Stimulated activated CD8-positive, alpha-beta memory T cell treated with anti-CD3 and anti-CD28 coated beads, Interleukin-2, amount 100 ng/mL, for 48 hours (primary cell): ENCODE measurements at regions not wholly inside any gene's neighbourhood (a gene's known extent, or its start where the extent isn't known, plus 50 kb on each side); places are given as distances from the start of the nearest gene placed in this dataset.

Experiments
- DNase-seq, 2 donors: peaks; one replicate each; pipeline ENCODE4 v3.0.0-alpha.2; 2020; ENCODE audit warnings: low read depth in 2 of 2

- no peak for DNase-seq
These were observed 413.3 kb downstream of the MID1IP1 start for GRCh38 chrX:39214387-39215126.

DNA sequence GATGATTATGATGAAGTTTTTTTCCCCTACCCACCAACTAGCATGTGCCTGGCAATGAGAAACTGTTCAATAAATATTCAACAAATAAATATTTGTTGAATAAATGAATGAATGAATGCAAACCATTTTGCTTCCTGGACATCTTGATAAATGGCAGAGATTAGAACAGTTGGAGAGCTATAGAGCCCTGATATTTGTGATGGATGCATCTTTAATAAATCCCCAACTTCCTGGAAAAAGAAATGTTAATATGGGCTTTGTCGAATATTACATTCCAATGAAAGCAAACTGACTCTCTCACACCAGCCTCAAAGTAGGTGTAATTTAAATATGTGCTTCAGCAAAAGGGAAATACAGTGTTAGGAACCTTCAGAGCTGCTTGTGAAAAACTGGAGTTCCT, 419.7 kb downstream of the MID1IP1 start:
- no peak for DNase-seq

DNA sequence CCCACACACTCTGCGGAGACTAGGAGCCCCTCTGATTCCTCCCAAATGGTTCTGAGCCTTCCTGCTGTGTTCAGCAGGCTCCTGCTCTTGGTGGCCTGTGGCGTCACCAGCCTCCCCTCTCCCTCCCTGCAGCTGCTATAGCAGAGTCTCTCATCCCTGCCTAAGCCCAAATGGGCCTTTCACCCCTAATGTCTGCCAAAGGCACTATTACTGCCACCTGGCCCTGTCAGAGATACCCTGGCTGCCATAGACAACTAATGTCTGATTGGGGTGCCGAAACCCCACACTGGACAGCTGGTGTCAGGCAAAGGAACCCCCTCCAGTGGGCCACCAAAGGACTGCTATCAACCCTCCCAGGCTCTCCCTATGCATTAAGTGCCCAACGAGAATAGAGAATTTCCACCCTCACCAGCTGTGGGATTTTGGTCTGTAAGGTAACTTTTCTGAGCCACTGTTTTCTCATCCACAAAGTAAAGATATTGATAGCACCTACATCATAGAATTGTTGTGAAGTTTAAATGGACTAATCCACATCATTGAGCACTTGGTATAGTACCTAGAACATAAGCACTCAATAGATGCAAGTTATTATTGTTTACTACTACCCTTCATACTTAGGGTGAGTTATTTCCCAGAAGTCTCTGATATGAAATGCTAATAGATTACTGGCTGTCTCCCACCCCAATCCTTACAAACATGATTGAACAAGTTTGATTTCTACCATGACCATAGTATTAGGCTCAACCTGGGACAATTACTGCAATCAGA, 421.3 kb downstream of the MID1IP1 start:
- DNase-seq, result no peak

- no peak for DNase-seq
These were observed 425.0 kb downstream of the MID1IP1 start for GRCh38 chrX:39226251-39226650.

DNA sequence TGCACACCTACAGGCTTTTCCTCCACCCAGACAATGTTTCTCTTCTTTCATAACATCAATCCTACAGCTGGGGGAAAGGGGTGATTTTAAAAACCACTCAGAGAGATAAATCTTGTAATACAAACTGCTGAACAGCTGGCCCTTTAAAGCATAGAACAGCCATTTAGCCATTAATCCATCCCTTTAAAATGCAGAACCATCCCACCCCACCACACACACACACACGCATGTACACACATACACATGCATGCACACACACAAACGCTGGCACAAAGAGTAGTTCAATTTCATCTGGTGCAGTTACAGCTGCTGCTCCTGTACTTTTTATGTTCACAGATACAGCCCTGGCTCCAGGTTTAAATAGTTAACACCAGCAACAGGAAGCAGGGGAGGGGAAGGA, 426.1 kb downstream of the MID1IP1 start:
- no peak for DNase-seq

- DNase-seq, result no peak
These were observed 436.7 kb downstream of the MID1IP1 start for GRCh38 chrX:39238006-39238405.

GRCh38 chrX:39242187-39242586, 440.9 kb downstream of the MID1IP1 start:
- DNase-seq, result no peak

- no peak for DNase-seq
These were observed 442.9 kb downstream of the MID1IP1 start for GRCh38 chrX:39244147-39244546.

DNA sequence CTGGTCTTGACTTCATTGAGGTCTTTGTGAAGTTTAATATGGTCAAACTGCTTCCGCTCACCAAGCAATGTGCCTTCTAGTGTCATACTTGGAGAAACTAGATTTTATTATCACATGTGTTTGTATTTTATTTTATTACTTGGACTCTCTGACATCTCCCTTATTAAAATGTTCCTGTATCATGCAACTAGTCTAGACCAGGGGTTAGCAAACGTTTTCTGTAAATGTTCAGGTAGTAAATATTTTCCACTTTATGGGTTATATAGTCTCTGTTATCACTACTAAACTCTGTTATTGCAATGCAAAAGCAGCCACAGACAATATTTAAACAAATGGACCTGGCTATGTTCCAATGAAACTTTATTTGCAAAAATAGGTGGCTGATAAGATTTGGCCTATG, 443.8 kb downstream of the MID1IP1 start:
- no peak for DNase-seq

DNA sequence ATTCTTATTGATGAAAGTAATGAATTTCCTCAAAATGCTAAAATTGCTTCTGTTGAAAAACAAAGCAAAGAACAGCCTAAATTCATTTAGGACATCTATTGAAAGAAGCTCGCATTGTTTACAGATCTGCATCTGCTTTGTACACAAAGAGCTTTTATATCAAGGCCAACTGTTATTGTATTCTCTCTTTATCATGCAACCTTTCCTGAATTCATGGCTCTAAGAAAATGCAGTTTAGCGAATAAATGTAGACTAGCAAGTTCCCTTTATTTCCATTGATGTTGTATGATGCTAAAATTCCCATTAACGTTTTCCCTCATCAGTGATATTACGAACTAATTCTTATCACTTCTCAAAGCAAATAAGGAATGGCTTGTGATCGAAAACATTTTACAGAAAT, 446.3 kb downstream of the MID1IP1 start:
- DNase-seq, result no peak

- DNase-seq, result no peak
These were observed 447.1 kb downstream of the MID1IP1 start for GRCh38 chrX:39248330-39248729.

DNA sequence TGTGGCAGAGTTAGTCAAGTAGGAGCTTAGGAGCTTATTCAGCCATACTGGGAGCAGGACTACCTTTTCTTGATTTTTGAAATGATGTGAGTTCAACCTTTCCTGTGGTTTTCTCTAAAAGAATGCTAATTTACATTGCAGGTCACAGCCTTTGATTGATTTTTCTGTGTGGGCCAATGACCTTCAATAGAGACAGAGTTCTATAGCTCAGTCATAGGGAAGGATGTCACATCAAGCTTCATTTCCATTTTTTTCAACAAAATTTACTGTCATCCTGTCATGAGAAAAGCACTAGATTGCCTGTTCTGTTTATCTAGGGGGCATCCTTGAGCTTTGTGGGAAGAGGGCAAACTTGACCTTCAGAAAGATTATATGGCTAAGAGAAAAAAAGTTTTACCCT, 448.7 kb downstream of the MID1IP1 start:
- DNase-seq, result no peak

DNA sequence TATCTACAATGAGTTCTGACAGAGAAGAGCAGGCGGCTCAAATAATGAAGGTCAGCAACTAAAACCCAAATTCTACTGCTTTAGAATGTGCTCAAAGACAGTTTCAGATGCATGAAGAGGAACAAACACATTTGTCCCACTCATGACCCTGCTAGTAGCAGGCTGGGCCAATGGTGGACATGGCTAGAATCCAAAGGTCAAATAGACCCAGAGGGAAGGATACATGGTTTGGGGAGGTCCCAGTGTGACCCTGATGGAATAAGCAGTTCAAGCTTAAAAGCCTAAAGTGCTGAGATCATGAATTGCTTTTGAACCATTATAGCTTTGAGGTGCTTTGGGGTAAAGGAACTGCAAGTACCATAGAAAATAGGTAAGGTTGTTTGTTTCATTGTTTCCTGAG, 450.7 kb downstream of the MID1IP1 start:
- DNase-seq, result no peak

- DNase-seq, result no peak
These were observed 452.3 kb downstream of the MID1IP1 start for GRCh38 chrX:39253551-39253950.

- DNase-seq, result no peak
These were observed 457.1 kb downstream of the MID1IP1 start for GRCh38 chrX:39258331-39258730.

- no peak for DNase-seq
These were observed 459.7 kb downstream of the MID1IP1 start for GRCh38 chrX:39260965-39261364.

GRCh38 chrX:39261446-39262147, 460.3 kb downstream of the MID1IP1 start:
- no peak for DNase-seq

DNA sequence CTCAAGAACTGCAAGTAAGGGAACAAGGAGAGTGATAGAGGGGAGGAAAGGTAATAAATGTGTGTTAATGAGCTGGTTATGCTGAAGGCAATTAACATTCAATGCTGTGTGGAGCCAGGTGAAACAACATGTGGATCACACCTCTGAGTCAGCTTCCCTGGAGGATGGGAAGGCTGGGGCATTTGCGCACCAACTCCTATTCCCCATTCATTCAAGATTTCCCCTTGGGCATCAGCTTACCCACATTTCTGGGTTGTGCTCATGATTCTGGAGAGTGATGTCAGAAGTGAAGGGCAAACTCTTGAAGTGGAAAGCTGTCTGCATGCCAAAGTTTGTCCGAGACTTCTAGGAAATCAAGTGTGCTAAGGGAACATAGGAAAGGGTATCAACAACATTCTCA, 461.4 kb downstream of the MID1IP1 start:
- no peak for DNase-seq

- no peak for DNase-seq
These were observed 462.8 kb downstream of the MID1IP1 start for GRCh38 chrX:39264023-39264422.

DNA sequence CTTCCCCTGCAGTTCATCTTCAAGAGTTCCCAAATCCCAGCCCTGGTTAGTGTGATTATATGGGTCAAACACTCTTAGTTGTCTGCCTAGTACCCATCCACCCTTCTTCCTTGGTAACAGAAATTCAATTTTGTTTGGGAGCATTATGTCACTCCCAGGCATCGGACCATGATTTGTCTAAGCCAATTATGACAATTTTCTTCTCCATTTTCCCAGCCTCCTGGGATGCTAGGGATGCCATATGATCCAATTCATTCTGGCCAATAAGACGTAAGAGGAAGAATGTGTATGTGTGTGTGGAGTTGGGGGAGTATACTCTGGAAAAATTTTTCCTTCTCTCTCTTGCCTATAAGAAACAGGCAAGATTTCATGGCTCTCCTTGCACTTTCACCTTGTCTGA, 465.9 kb downstream of the MID1IP1 start:
- no peak for DNase-seq

DNA sequence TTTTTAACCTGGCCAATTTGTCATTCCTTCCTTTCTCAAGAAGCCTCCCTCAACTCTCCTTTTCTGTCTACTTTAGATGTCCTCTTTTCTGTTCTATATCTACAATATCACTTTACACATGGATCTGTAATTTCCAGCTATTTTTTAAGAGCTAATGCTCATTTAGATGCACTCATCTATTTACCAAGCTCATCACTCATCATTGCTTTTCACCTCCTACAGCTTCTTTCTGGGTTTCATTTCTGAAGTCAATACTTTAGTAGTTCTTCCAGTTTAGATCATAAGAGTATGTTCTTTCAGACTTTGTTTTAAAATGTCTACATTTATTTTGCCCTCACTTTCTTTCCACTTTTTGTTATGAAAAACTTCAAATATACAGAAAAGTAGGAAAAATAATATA, 466.9 kb downstream of the MID1IP1 start:
- no peak for DNase-seq

GRCh38 chrX:39275500-39276068, 474.3 kb downstream of the MID1IP1 start:
- DNase-seq, result no peak
